Mucosa of rectum (tissue), 2 donors: ENCODE measurements at regions not wholly inside any gene's neighbourhood (a gene's known extent, or its start where the extent isn't known, plus 50 kb on each side); places are given as distances from the start of the nearest gene placed in this dataset.

ENCODE experiments used
- H3K27ac ChIP-seq, 2 donors: one replicate each; pipeline ENCODE4 v1.7.0; 2013; ENCODE audit warnings: inconsistent platforms in 2 of 2, low read depth in 2 of 2, low read length in 2 of 2
- H3K27me3 ChIP-seq, 2 donors: one replicate each; pipeline ENCODE4 v1.7.0; 2013; ENCODE audit warnings: low read length in 2 of 2; ENCODE audit not compliant: control insufficient read depth in 2 of 2, insufficient read depth in 2 of 2
- H3K36me3 ChIP-seq, 2 donors: one replicate each; pipeline ENCODE4 v1.7.0; 2013; ENCODE audit warnings: low read length in 2 of 2; ENCODE audit not compliant: control insufficient read depth in 2 of 2, insufficient read depth in 2 of 2
- H3K4me1 ChIP-seq, 2 donors: one replicate each; pipeline ENCODE4 v1.7.0; 2013; ENCODE audit warnings: low read length in 2 of 2, mild to moderate bottlenecking in 1 of 2; ENCODE audit not compliant: control insufficient read depth in 2 of 2, insufficient read depth in 2 of 2
- H3K4me3 ChIP-seq, 2 donors: one replicate each; pipeline ENCODE4 v1.7.0; 2013; ENCODE audit warnings: low read length in 2 of 2
- H3K9ac ChIP-seq, 2 donors: one replicate each; pipeline ENCODE4 v1.7.0; 2013; ENCODE audit warnings: low read length in 2 of 2, low read depth in 1 of 2, mild to moderate bottlenecking in 1 of 2
- H3K9me3 ChIP-seq, 2 donors: one replicate each; pipeline ENCODE4 v1.7.0; 2013; ENCODE audit warnings: low read length in 2 of 2; ENCODE audit not compliant: control insufficient read depth in 2 of 2
- donor health status: healthy.
- donor health status: Normal muscosa, but diverticular disease.

- H3K36me3 ChIP-seq = no peaks in the 10 kb centered on the region
- H3K9ac ChIP-seq = no peak overlapping the region
- H3K9me3 ChIP-seq = no peaks in the 10 kb centered on the region
- H3K27ac ChIP-seq = no peak overlapping the region
- no peaks in the 10 kb centered on the region for H3K27me3 ChIP-seq
- H3K4me3 ChIP-seq = no peak overlapping the region
- no peaks in the 10 kb centered on the region for H3K4me1 ChIP-seq
These were observed 817.8 kb upstream of the CXADR start for GRCh38 chr21:16695074-16695473.

- no peaks in the 10 kb centered on the region for H3K4me1 ChIP-seq
- H3K27me3 ChIP-seq = no peaks in the 10 kb centered on the region
- H3K9me3 ChIP-seq = no peaks in the 10 kb centered on the region
- H3K36me3 ChIP-seq = no peaks in the 10 kb centered on the region
- no peak overlapping the region for H3K27ac ChIP-seq
- no peak overlapping the region for H3K4me3 ChIP-seq
- H3K9ac ChIP-seq = no peak overlapping the region
These were observed 805.6 kb upstream of the CXADR start for GRCh38 chr21:16707274-16707673.

GRCh38 chr21:16708101-16708835 lies 804.6 kb upstream of the CXADR start:
- Histone ChIP-seq H3K9me3 (no peaks in the 10 kb centered on the region), H3K4me1 (no peaks in the 10 kb centered on the region), H3K36me3 (no peaks in the 10 kb centered on the region), H3K4me3 (no peak overlapping the region), H3K27ac (no peak overlapping the region), H3K9ac (no peak overlapping the region), H3K27me3 (no peaks in the 10 kb centered on the region)

- Histone ChIP-seq H3K27me3 (no peaks in the 10 kb centered on the region), H3K9ac (no peak overlapping the region), H3K36me3 (no peaks in the 10 kb centered on the region), H3K4me3 (no peak overlapping the region), H3K4me1 (no peaks in the 10 kb centered on the region), H3K9me3 (no peaks in the 10 kb centered on the region), H3K27ac (no peak overlapping the region)
These were observed 802.8 kb upstream of the CXADR start for GRCh38 chr21:16709866-16710550.

- no peaks in the 10 kb centered on the region for H3K36me3 ChIP-seq
- H3K4me3 ChIP-seq = no peak overlapping the region
- H3K9me3 ChIP-seq = no peaks in the 10 kb centered on the region
- H3K27me3 ChIP-seq = no peaks in the 10 kb centered on the region
- no peaks in the 10 kb centered on the region for H3K4me1 ChIP-seq
- no peak overlapping the region for H3K9ac ChIP-seq
- no peak overlapping the region for H3K27ac ChIP-seq
These were observed 801.1 kb upstream of the CXADR start for GRCh38 chr21:16711757-16712156.

- H3K36me3 ChIP-seq = no peaks in the 10 kb centered on the region
- H3K9ac ChIP-seq = no peak overlapping the region
- no peaks in the 10 kb centered on the region for H3K27me3 ChIP-seq
- no peak overlapping the region for H3K27ac ChIP-seq
- peaks cover 0 to 3% of the 10 kb centered on the region in 2 donors for H3K9me3 ChIP-seq
- H3K4me1 ChIP-seq = no peaks in the 10 kb centered on the region
- no peak overlapping the region for H3K4me3 ChIP-seq
These were observed 799.3 kb upstream of the CXADR start for GRCh38 chr21:16713331-16714117.

- no peak overlapping the region for H3K27ac ChIP-seq
- H3K9me3 ChIP-seq = peaks cover 0 to 3% of the 10 kb centered on the region in 2 donors
- no peak overlapping the region for H3K4me3 ChIP-seq
- H3K27me3 ChIP-seq = no peaks in the 10 kb centered on the region
- H3K4me1 ChIP-seq = no peaks in the 10 kb centered on the region
- no peaks in the 10 kb centered on the region for H3K36me3 ChIP-seq
- no peak overlapping the region for H3K9ac ChIP-seq
These were observed 772.3 kb upstream of the CXADR start for GRCh38 chr21:16740511-16740910.

GRCh38 chr21:16741141-16741665 lies 771.6 kb upstream of the CXADR start:
- H3K36me3 ChIP-seq = no peaks in the 10 kb centered on the region
- H3K4me3 ChIP-seq = no peak overlapping the region
- H3K27ac ChIP-seq = no peak overlapping the region
- H3K9ac ChIP-seq = no peak overlapping the region
- peaks cover 0 to 3% of the 10 kb centered on the region in 2 donors for H3K9me3 ChIP-seq
- H3K27me3 ChIP-seq = no peaks in the 10 kb centered on the region
- no peaks in the 10 kb centered on the region for H3K4me1 ChIP-seq

GRCh38 chr21:16742131-16742641 lies 770.7 kb upstream of the CXADR start:
- Histone ChIP-seq H3K4me1 (no peaks in the 10 kb centered on the region), H3K9me3 (peaks cover 0 to 3% of the 10 kb centered on the region in 2 donors), H3K9ac (no peak overlapping the region), H3K4me3 (no peak overlapping the region), H3K27ac (no peak overlapping the region), H3K27me3 (no peaks in the 10 kb centered on the region), H3K36me3 (no peaks in the 10 kb centered on the region)

GRCh38 chr21:16742741-16743140 lies 770.1 kb upstream of the CXADR start:
- Histone ChIP-seq H3K9ac (no peak overlapping the region), H3K27ac (no peak overlapping the region), H3K9me3 (peaks cover 0 to 3% of the 10 kb centered on the region in 2 donors), H3K4me3 (no peak overlapping the region), H3K4me1 (no peaks in the 10 kb centered on the region), H3K36me3 (no peaks in the 10 kb centered on the region), H3K27me3 (no peaks in the 10 kb centered on the region)
